ENCODE measurements at regions not wholly inside any gene's neighbourhood (a gene's known extent, or its start where the extent isn't known, plus 50 kb on each side); places are given as distances from the start of the nearest gene placed in this dataset.
"Not testable (repeated sequence)": the region's sequence is repeated elsewhere in the genome, so short reads cannot be mapped to it uniquely, and the experiment has no call there.

DNA sequence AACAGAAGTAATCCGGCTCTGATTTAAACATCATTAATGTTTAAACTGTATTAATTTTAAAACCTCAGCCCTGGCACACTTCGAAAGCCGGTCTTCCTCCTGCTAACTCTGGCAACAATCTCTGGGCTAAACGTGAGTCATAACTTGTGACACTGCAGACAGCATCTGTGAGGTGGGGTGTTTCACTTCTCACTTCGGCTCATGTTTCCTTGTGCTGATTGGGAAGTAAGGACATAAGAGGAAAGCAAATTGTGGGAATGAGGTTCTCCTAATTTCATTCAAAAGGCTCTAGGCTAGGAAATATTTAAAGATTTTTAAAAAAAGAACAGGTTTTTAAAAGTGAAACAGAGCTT lies 139.9 kb upstream of the USP9X start:
- Mint-ChIP-seq H3K27ac (no peak overlapping the region), H3K4me1 (peaks cover 3% of the 10 kb centered on the region), H3K4me3 (no peak overlapping the region), H3K9me3 (no peaks in the 10 kb centered on the region), H3K27me3 (no peaks in the 10 kb centered on the region), H3K36me3 (ENCODE audit: low read depth) (no peaks in the 10 kb centered on the region)
- ChIA-PET CTCF (no interaction called here), POLR2A (no interaction called here)
- TF ChIP-seq, protein P1, sequence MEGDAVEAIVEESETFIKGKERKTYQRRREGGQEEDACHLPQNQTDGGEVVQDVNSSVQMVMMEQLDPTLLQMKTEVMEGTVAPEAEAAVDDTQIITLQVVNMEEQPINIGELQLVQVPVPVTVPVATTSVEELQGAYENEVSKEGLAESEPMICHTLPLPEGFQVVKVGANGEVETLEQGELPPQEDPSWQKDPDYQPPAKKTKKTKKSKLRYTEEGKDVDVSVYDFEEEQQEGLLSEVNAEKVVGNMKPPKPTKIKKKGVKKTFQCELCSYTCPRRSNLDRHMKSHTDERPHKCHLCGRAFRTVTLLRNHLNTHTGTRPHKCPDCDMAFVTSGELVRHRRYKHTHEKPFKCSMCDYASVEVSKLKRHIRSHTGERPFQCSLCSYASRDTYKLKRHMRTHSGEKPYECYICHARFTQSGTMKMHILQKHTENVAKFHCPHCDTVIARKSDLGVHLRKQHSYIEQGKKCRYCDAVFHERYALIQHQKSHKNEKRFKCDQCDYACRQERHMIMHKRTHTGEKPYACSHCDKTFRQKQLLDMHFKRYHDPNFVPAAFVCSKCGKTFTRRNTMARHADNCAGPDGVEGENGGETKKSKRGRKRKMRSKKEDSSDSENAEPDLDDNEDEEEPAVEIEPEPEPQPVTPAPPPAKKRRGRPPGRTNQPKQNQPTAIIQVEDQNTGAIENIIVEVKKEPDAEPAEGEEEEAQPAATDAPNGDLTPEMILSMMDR (IDR thresholded peaks at IDR 0.05): no peak
- intact Hi-C loops (cut with micrococcal nuclease): no loop called here
- peak; percentile 62 for ATAC-seq (ENCODE audit: low read depth)
- DNase-seq: no peak

DNA sequence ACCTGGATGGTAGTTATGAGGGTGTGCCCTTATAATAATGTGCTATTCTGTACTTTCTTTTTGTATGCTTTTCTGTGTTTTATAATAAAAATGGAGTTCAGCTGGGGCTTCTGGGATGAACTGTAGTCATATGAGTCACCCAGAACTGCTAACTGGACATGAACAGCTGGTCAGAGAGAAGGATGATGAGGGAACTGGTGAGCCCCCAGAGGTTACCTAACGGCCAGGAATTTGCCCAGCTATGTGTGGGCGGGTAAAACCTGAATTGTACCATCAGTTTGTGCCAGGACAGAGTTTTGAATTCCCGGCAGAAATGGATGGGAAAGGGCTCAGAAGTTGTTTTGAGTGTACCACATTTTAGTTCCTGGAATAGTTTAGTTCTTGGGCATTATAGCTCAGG lies 138.0 kb upstream of the USP9X start:
- ChIA-PET POLR2A (no interaction called here), CTCF (no interaction called here)
- Mint-ChIP-seq H3K4me1 (peaks cover 6% of the 10 kb centered on the region), H3K27ac (no peak overlapping the region), H3K36me3 (ENCODE audit: low read depth) (no peaks in the 10 kb centered on the region), H3K27me3 (no peaks in the 10 kb centered on the region), H3K4me3 (no peak overlapping the region), H3K9me3 (no peaks in the 10 kb centered on the region)
- ATAC-seq (ENCODE audit: low read depth): no peak
- DNase-seq: no peak
- TF ChIP-seq, protein P1 (IDR thresholded peaks at IDR 0.05): no peak
- intact Hi-C loops (cut with micrococcal nuclease): no loop called here

DNA sequence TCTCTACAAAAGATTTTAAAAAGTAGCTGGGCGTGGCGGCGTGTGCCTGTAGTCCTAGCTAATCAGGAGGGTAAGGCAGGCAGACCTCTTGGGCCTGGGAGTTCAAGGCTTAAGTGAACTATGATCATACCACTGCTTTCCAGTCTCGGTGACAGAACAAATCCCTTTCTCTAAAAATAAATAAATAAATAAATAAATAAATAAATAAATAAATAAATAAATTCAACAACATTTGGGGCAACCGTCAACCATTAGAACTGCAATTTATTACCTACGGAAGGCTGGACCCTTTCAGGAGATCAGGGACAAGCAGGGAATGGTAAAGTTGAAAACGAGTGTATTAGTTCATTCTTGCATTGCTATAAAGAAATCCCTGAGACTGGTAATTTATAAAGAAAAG lies 136.2 kb upstream of the USP9X start:
- Mint-ChIP-seq H3K4me3 (no peak overlapping the region), H3K36me3 (ENCODE audit: low read depth) (no peaks in the 10 kb centered on the region), H3K27ac (no peak overlapping the region), H3K4me1 (peaks cover 18% of the 10 kb centered on the region), H3K9me3 (no peaks in the 10 kb centered on the region), H3K27me3 (no peaks in the 10 kb centered on the region)
- TF ChIP-seq, protein P1 (IDR thresholded peaks at IDR 0.05): no peak
- CTCF ChIA-PET: no interaction called here
- POLR2A ChIA-PET: no interaction called here
- intact Hi-C loops (cut with micrococcal nuclease): no loop called here
- DNase-seq: no peak
- no peak for ATAC-seq (ENCODE audit: low read depth)

DNA sequence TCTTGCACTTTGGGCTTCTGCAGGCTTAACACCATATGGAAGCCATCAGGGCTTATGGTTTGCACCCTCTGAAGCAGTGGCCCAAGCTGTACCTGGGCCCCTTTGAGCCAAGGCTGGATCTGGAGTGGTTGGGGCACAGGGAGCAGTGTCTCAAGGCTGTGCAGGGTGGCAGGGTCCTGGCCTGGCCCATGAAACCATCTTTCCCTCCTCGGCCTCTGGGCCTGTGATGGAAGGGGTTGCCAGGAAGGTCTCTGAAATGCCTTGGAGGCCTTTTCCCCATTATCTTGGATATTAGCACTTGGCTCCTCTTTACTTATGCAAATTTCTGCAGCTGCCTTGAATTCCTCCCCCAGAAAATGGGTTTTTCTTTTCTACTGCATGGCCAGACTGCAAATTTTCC lies 134.7 kb upstream of the USP9X start:
- no peak for DNase-seq
- Mint-ChIP-seq H3K9me3 (no peaks in the 10 kb centered on the region), H3K4me1 (peaks cover 15% of the 10 kb centered on the region), H3K27me3 (no peaks in the 10 kb centered on the region), H3K36me3 (ENCODE audit: low read depth) (no peaks in the 10 kb centered on the region), H3K27ac (no peak overlapping the region), H3K4me3 (no peak overlapping the region)
- ChIA-PET POLR2A (no interaction called here), CTCF (no interaction called here)
- no peak for ATAC-seq (ENCODE audit: low read depth)
- intact Hi-C loops (cut with micrococcal nuclease): loop anchor here (10.0 kb wide), 1 partner anchor 134 kb away; the partner anchor contains the start of gene USP9X
- TF ChIP-seq, protein P1 (IDR thresholded peaks at IDR 0.05): no peak

DNA sequence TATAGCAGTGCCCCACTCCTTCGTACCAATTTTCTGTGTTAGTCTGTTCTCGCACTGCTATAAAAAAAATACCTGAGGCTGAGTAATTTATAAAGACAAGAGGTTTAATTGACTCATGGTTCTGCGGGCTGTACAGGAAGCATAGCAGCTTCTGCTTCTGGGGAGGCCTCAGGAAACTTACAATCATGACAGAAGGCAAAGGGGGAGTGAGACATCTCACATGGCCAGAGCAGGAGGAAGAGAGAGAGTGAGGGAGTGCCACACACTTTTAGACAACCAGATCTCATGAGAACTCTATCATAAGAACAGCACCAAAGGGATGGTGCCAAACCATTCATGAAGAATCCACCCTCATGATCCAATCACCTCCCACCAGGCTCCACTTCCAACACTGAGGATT lies 133.8 kb upstream of the USP9X start:
- H3K4me1 Mint-ChIP-seq: peaks cover 15% of the 10 kb centered on the region
- ATAC-seq (ENCODE audit: low read depth); H3K9me3 Mint-ChIP-seq; CTCF ChIA-PET; POLR2A ChIA-PET; DNase-seq; H3K27ac Mint-ChIP-seq; H3K36me3 Mint-ChIP-seq (ENCODE audit: low read depth); H3K4me3 Mint-ChIP-seq; H3K27me3 Mint-ChIP-seq: not testable (repeated sequence)
- intact Hi-C loops (cut with micrococcal nuclease): loop anchor here (10.0 kb wide), 1 partner anchor 133 kb away; the partner anchor contains the start of gene USP9X

DNA sequence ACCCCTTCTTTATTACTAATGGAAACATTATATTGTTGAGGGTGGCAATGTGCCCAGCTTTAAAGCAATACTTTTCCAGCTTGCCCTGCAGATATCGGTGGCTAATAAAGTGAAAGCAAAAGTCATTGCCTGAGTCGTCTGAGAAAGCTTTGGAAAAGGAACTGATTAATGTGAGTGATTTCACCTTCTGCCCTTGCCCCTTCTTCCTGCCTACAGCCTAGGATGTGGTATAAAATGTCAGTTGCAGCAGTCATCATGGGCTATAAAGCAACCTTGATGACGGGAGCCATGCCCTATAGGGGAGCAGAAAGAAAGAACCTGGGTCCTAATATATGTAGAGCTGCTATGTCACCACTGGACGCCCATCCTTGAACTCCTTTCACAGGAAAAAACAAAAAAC lies 132.4 kb upstream of the USP9X start:
- Mint-ChIP-seq H3K9me3 (no peaks in the 10 kb centered on the region), H3K36me3 (ENCODE audit: low read depth) (no peaks in the 10 kb centered on the region), H3K27ac (peak overlapping the region; percentile 65), H3K4me3 (peak overlapping the region; percentile 76), H3K27me3 (no peaks in the 10 kb centered on the region), H3K4me1 (peaks cover 15% of the 10 kb centered on the region)
- TF ChIP-seq, protein P1 (IDR thresholded peaks at IDR 0.05): no peak
- POLR2A ChIA-PET: interaction anchor here (0.5 to 1.7 kb wide), 5 partner anchors 132 to 372 kb away, joined by 3 to 8 read pairs (median 3); partner anchors contain the start of genes ATP6AP2 and USP9X
- intact Hi-C loops (cut with micrococcal nuclease): loop anchor here (10.0 kb wide), 1 partner anchor 132 kb away; the partner anchor contains the start of gene USP9X
- DNase-seq (no peak), ATAC-seq (ENCODE audit: low read depth) (peak; percentile 56)
- CTCF ChIA-PET: no interaction called here

Measured in activated B cell treated with CpG ODN at 0.5 μM for 24 hours (primary cell).